AG10803 (cell line): ENCODE measurements at regions not wholly inside any gene's neighbourhood (a gene's known extent, or its start where the extent isn't known, plus 50 kb on each side); places are given as distances from the start of the nearest gene placed in this dataset.

Experiments
- DNase-seq: peaks from one replicate; pipeline ENCODE4 v3.0.0; 2010; ENCODE audit warnings: low read depth
- H3K4me3 ChIP-seq: 2 replicates; pipeline ENCODE4 v1.5.1; 2011; ENCODE audit warnings: mild to moderate bottlenecking, low read length, control low read depth
- CTCF ChIP-seq: conservative IDR thresholded peaks from 2 replicates; pipeline ENCODE4 v1.5.1; 2011; ENCODE audit warnings: mild to moderate bottlenecking, low read length, control low read depth, inconsistent platforms

DNA sequence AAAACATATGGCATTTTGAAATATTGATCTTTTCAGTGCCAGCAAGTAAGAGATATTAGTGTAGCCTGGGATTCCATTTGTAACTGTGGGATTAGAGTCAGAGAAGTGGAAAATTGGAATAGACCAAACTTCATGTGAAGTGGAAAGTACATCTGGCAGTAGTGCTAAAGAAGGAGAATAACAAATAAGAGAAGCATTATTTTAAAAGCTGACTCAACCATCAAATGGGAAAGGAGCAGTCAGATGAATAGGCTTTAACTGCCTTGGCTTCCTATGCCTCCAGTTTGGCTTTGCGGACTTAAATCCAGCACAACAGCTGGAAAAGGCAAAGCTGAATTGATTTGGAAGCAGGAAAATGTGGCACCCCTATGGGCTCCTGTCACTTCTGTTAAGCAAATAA lies 623.1 kb downstream of the TSN start:
- DNase-seq, result no peak
- no peak for TF ChIP-seq CTCF
- no peak overlapping the region for H3K4me3 ChIP-seq

DNA sequence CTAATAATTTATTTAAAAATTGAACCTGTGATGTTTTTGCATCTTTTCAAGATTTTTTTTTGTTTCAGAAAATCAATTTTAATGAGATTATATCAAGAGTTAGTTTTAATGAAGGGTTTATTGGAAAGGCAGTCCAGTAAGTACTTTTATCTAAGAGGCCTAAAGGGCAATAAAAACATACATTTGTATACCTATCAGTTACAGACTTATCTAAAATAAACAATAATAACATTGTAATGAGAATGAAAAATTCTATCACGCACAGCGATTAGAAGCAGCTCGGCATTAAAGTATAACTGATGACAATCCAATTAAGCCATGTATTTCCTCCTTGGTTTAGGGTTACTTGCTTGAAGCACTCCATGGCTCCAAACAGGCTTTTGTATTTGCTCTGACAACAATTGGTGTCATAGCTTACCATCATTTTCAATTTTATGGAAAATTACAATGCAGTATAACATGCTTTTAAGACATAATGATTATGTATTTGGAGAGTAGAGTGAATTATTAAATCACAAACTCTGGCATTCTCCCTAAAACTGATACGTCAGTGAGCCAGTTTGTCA lies 629.4 kb downstream of the TSN start:
- TF ChIP-seq CTCF, result no peak
- no peak overlapping the region for H3K4me3 ChIP-seq
- DNase-seq, result no peak

DNA sequence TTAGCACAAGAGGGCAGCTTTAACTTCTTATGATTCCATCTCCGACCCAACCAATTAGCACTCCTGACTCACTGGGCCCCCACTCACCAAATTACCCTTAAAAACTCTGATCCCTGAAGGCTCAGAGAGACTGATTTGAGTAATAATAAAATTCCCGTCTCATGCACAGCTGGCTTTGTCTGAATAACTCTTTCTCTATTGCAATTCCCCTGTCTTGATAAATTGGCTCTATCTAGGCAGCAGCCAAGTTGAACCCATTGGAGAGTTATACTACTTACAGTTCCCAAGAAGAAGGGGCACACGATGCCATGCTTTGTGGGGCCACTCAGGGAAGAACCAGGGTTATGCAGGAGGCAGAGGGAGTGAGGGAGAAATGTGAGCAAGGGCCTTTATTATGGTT lies 632.8 kb downstream of the TSN start:
- TF ChIP-seq CTCF, result no peak
- DNase-seq, result no peak
- no peak overlapping the region for H3K4me3 ChIP-seq

GRCh38 chr2:122389694-122390093 lies 634.2 kb downstream of the TSN start:
- DNase-seq, result no peak
- TF ChIP-seq CTCF, result no peak
- H3K4me3 ChIP-seq, result no peak overlapping the region

- H3K4me3 ChIP-seq, result no peak overlapping the region
- TF ChIP-seq CTCF, result no peak
- peak; percentile 1 for DNase-seq
Observed at GRCh38 chr2:122390406-122390805, 635.0 kb downstream of the TSN start.

- no peak for TF ChIP-seq CTCF
Observed at GRCh38 chr2:122391726-122392125, 636.3 kb downstream of the TSN start.

DNA sequence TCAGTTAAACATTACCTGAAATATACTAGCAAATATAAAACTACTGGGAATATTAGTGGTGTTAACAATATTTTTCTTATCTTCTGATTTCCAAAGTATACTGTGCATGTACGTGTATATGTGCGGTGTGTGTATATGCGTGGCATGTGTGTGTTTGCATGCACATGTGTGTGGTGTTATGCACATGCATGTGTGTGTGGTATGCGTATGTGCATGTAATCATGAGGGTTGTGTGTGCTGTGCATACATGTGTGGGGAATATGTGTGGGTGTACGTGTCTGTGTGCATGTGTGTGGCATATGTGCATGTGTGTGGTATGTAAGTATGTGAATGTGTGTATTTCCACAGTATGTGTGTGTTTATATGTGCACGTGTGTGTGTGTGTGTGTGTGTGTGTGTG lies 640.2 kb downstream of the TSN start:
- no peak for DNase-seq
- TF ChIP-seq CTCF, result no peak

More at GRCh38 chr2:122391726-122392125, 636.3 kb downstream of the TSN start:
- H3K4me3 ChIP-seq, result no peak overlapping the region
- DNase-seq, result no peak

More for the DNA sequence above, 640.2 kb downstream of the TSN start:
- no peak overlapping the region for H3K4me3 ChIP-seq
